ENCODE measurements at regions not wholly inside any gene's neighbourhood (a gene's known extent, or its start where the extent isn't known, plus 50 kb on each side); places are given as distances from the start of the nearest gene placed in this dataset.
"Not testable (repeated sequence)": the region's sequence is repeated elsewhere in the genome, so short reads cannot be mapped to it uniquely, and the experiment has no call there.

DNA sequence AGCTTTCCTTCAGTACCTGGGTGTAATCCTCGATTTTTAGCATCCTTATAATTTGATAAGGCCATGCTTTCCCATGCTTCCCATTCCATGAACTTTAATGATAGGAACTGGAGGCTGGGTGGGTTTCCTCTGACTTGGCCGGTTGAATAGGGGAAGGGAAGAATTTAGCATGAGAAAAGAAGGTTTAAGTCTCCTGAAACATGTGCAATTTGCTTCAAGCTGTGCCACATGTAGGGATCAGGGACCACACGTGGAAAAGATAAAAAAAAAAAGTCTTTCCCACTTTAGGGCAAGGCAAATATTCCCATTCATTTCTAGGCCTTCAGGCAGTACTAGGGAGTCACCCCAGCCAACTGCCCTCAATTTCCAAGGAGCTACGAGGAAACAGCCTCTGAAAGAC, 900.3 kb downstream of the DSC3 start:
- no peaks in the 10 kb centered on the region for H3K27me3 ChIP-seq (replicated peaks in 1 of 4; ENCODE audit: control extremely low read depth in 1 of 4, control insufficient read depth in 3 of 4, insufficient read depth in 4 of 4, low read length in 3 of 4)
- WGBS (ENCODE audit: insufficient coverage): 0% methylated on average over 1 of the region's 4 CpGs
- no peak overlapping the region for H3K4me3 ChIP-seq (ENCODE audit: control extremely low read depth in 1 of 5, extremely low read depth in 1 of 5, insufficient read depth in 1 of 5, low read depth in 2 of 5, low read length in 4 of 5)
- no peak for ATAC-seq (ENCODE audit: low read depth)
- Mint-ChIP-seq H3K27me3 (no peaks in the 10 kb centered on the region), H3K4me3 (no peak overlapping the region), H3K4me1 (no peaks in the 10 kb centered on the region), H3K9me3 (ENCODE audit: insufficient read depth) (no peaks in the 10 kb centered on the region), H3K27ac (no peak overlapping the region)
- TF ChIP-seq, protein P1, sequence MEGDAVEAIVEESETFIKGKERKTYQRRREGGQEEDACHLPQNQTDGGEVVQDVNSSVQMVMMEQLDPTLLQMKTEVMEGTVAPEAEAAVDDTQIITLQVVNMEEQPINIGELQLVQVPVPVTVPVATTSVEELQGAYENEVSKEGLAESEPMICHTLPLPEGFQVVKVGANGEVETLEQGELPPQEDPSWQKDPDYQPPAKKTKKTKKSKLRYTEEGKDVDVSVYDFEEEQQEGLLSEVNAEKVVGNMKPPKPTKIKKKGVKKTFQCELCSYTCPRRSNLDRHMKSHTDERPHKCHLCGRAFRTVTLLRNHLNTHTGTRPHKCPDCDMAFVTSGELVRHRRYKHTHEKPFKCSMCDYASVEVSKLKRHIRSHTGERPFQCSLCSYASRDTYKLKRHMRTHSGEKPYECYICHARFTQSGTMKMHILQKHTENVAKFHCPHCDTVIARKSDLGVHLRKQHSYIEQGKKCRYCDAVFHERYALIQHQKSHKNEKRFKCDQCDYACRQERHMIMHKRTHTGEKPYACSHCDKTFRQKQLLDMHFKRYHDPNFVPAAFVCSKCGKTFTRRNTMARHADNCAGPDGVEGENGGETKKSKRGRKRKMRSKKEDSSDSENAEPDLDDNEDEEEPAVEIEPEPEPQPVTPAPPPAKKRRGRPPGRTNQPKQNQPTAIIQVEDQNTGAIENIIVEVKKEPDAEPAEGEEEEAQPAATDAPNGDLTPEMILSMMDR (IDR thresholded peaks at IDR 0.05): no peak
- TF ChIP-seq EZH2 (IDR thresholded peaks at IDR 0.05; ENCODE audit: borderline replicate concordance, insufficient read depth, low read depth, low read length, poor library complexity, severe bottlenecking): no peak
- ChIA-PET CTCF (no interaction called here), POLR2A (no interaction called here)
- H3K36me3 ChIP-seq (replicated peaks in 1 of 2; ENCODE audit: control extremely low read depth in 1 of 2, control insufficient read depth in 1 of 2, extremely low read depth in 1 of 2, insufficient read depth in 2 of 2, low read length in 1 of 2): no peaks in the 10 kb centered on the region
- intact Hi-C loops (cut with micrococcal nuclease): no loop called here
- DNase-seq: no peak
- H3K27ac ChIP-seq (ENCODE audit: low read length in 2 of 2): no peak overlapping the region
- no peak overlapping the region for H3K4me2 ChIP-seq (replicated peaks; ENCODE audit: low read depth, low read length, poor library complexity, severe bottlenecking)
- no peak overlapping the region for H2AFZ ChIP-seq (ENCODE audit: insufficient read depth, low read depth, low read length, poor library complexity, severe bottlenecking)
- no peaks in the 10 kb centered on the region for H3K4me1 ChIP-seq (ENCODE audit: control insufficient read depth in 2 of 2, insufficient read depth in 2 of 2, low read length in 2 of 2)
- no peaks in the 10 kb centered on the region for H4K20me1 ChIP-seq (ENCODE audit: control insufficient read depth, insufficient read depth, low read length, poor library complexity, severe bottlenecking)
- H3K9ac ChIP-seq (ENCODE audit: low read length): no peak overlapping the region
- no peaks in the 10 kb centered on the region for H3K79me2 ChIP-seq (ENCODE audit: control insufficient read depth, insufficient read depth, low read length)
- H3K9me3 ChIP-seq (ENCODE audit: control extremely low read depth in 1 of 3, control insufficient read depth in 2 of 3, insufficient read depth in 1 of 3, low read length in 2 of 3): peaks cover 0 to 7% (median 1%) of the 10 kb centered on the region in 3 donors

DNA sequence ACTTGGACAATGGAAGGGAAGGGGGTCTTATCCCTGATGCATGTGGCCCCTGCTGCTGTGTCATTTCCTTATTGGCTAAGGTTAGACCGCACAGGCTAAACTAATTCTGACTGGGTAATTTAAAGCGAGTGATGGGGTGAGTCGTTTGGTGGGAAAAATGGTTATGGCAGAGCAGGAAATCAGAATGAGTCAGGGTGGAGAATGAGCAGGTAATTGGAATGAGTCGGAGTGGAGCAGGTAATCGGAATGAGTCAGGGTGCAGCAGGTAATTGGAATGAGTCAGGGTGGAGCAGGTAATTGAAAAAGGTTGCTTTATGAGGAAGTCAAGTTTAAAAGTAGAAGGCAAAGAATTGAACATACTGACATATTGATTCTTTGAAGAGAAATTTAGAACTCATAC, 901.0 kb downstream of the DSC3 start:
- 98% methylated on average over 4 of the region's 5 CpGs for WGBS (ENCODE audit: insufficient coverage)
- H3K4me2 ChIP-seq (replicated peaks; ENCODE audit: low read depth, low read length, poor library complexity, severe bottlenecking); H3K9me3 ChIP-seq (ENCODE audit: control extremely low read depth in 1 of 3, control insufficient read depth in 2 of 3, insufficient read depth in 1 of 3, low read length in 2 of 3); POLR2A ChIA-PET; H3K9me3 Mint-ChIP-seq (ENCODE audit: insufficient read depth); H3K27ac ChIP-seq (ENCODE audit: low read length in 2 of 2); H3K4me3 ChIP-seq (ENCODE audit: control extremely low read depth in 1 of 5, extremely low read depth in 1 of 5, insufficient read depth in 1 of 5, low read depth in 2 of 5, low read length in 4 of 5); H3K36me3 ChIP-seq (replicated peaks in 1 of 2; ENCODE audit: control extremely low read depth in 1 of 2, control insufficient read depth in 1 of 2, extremely low read depth in 1 of 2, insufficient read depth in 2 of 2, low read length in 1 of 2); H3K27ac Mint-ChIP-seq; H3K4me3 Mint-ChIP-seq; H3K4me1 ChIP-seq (ENCODE audit: control insufficient read depth in 2 of 2, insufficient read depth in 2 of 2, low read length in 2 of 2); H3K79me2 ChIP-seq (ENCODE audit: control insufficient read depth, insufficient read depth, low read length); H3K4me1 Mint-ChIP-seq; H3K9ac ChIP-seq (ENCODE audit: low read length); DNase-seq; H4K20me1 ChIP-seq (ENCODE audit: control insufficient read depth, insufficient read depth, low read length, poor library complexity, severe bottlenecking); CTCF ChIA-PET; ATAC-seq (ENCODE audit: low read depth); H3K27me3 ChIP-seq (replicated peaks in 1 of 4; ENCODE audit: control extremely low read depth in 1 of 4, control insufficient read depth in 3 of 4, insufficient read depth in 4 of 4, low read length in 3 of 4); H3K27me3 Mint-ChIP-seq; H2AFZ ChIP-seq (ENCODE audit: insufficient read depth, low read depth, low read length, poor library complexity, severe bottlenecking); intact Hi-C loops (cut with micrococcal nuclease): not testable (repeated sequence)

Measured in B cell (primary cell).